ENCODE measurements at regions not wholly inside any gene's neighbourhood (a gene's known extent, or its start where the extent isn't known, plus 50 kb on each side); places are given as distances from the start of the nearest gene placed in this dataset.

- TF ChIP-seq JUN (IDR thresholded peaks at IDR 0.05; ENCODE audit: borderline replicate concordance, insufficient read depth, insufficient read length, low read depth) (no peak), POLR2A (IDR thresholded peaks at IDR 0.05; ENCODE audit: low read depth, low read length) (no peak), CTCF (IDR thresholded peaks at IDR 0.05; ENCODE audit: extremely low read depth in 1 of 2, insufficient read depth in 1 of 2, low read depth in 1 of 2, low read length in 2 of 2) (no peak), EZH2 (IDR thresholded peaks at IDR 0.05; ENCODE audit: borderline replicate concordance, low read depth, low read length, severe bottlenecking) (no peak), GATA2 (IDR thresholded peaks at IDR 0.05; ENCODE audit: insufficient read depth, insufficient read length, low read depth, low read length) (no peak), POLR2AphosphoS5 (IDR thresholded peaks at IDR 0.05; ENCODE audit: insufficient read depth, low read depth, low read length) (no peak)
Observed at GRCh38 chr11:11722246-11722645, 100.4 kb upstream of the GALNT18 start.

Measured in endothelial cell of umbilical vein (primary cell).